ENCODE measurements at regions not wholly inside any gene's neighbourhood (a gene's known extent, or its start where the extent isn't known, plus 50 kb on each side); places are given as distances from the start of the nearest gene placed in this dataset.

- H3K9ac ChIP-seq: no peak overlapping the region
Observed at GRCh38 chr10:28201410-28202400, 101.2 kb downstream of the MPP7 start.

GRCh38 chr10:28200775-28201174, 102.1 kb downstream of the MPP7 start:
- no peaks in the 10 kb centered on the region for H3K4me1 ChIP-seq (ENCODE audit: low read depth, poor library complexity, severe bottlenecking)
- H4K20me1 ChIP-seq (ENCODE audit: insufficient read depth): no peaks in the 10 kb centered on the region
- no peak overlapping the region for H3K27ac ChIP-seq
- H3K4me2 ChIP-seq: no peak overlapping the region
- no peaks in the 10 kb centered on the region for H3K79me2 ChIP-seq (ENCODE audit: insufficient read depth, low read depth)
- H3K4me3 ChIP-seq (IDR thresholded peaks at IDR 0.05; ENCODE audit: insufficient read depth, low read depth, low read length): no peak overlapping the region
- H3K9ac ChIP-seq: no peak overlapping the region
- no peaks in the 10 kb centered on the region for H3K27me3 ChIP-seq (ENCODE audit: insufficient read depth, low read depth)
- TF ChIP-seq CTCF (conservative IDR thresholded peaks at IDR 0.05; ENCODE audit: low read depth, low read length): no peak
- H3K36me3 ChIP-seq (ENCODE audit: insufficient read depth): no peaks in the 10 kb centered on the region
- H2AFZ ChIP-seq (ENCODE audit: low read depth): no peak overlapping the region

More at GRCh38 chr10:28201410-28202400, 101.2 kb downstream of the MPP7 start:
- Histone ChIP-seq H3K36me3 (ENCODE audit: insufficient read depth) (no peaks in the 10 kb centered on the region), H2AFZ (ENCODE audit: low read depth) (no peak overlapping the region), H3K4me2 (no peak overlapping the region), H3K27ac (no peak overlapping the region), H3K4me3 (IDR thresholded peaks at IDR 0.05; ENCODE audit: insufficient read depth, low read depth, low read length) (no peak overlapping the region), H3K27me3 (ENCODE audit: insufficient read depth, low read depth) (no peaks in the 10 kb centered on the region), H3K79me2 (ENCODE audit: insufficient read depth, low read depth) (no peaks in the 10 kb centered on the region), H4K20me1 (ENCODE audit: insufficient read depth) (no peaks in the 10 kb centered on the region), H3K4me1 (ENCODE audit: low read depth, poor library complexity, severe bottlenecking) (no peaks in the 10 kb centered on the region)
- no peak for TF ChIP-seq CTCF (conservative IDR thresholded peaks at IDR 0.05; ENCODE audit: low read depth, low read length)

- no peaks in the 10 kb centered on the region for H3K4me1 ChIP-seq (ENCODE audit: low read depth, poor library complexity, severe bottlenecking)
Observed at GRCh38 chr10:28199941-28200340, 102.9 kb downstream of the MPP7 start.

GRCh38 chr10:28190196-28190595, 112.7 kb downstream of the MPP7 start:
- Histone ChIP-seq H4K20me1 (ENCODE audit: insufficient read depth) (no peaks in the 10 kb centered on the region), H2AFZ (ENCODE audit: low read depth) (no peak overlapping the region)

More at GRCh38 chr10:28199941-28200340, 102.9 kb downstream of the MPP7 start:
- TF ChIP-seq CTCF (conservative IDR thresholded peaks at IDR 0.05; ENCODE audit: low read depth, low read length): no peak
- Histone ChIP-seq H3K36me3 (ENCODE audit: insufficient read depth) (no peaks in the 10 kb centered on the region), H3K4me2 (no peak overlapping the region), H2AFZ (ENCODE audit: low read depth) (no peak overlapping the region), H3K4me3 (IDR thresholded peaks at IDR 0.05; ENCODE audit: insufficient read depth, low read depth, low read length) (no peak overlapping the region), H4K20me1 (ENCODE audit: insufficient read depth) (no peaks in the 10 kb centered on the region), H3K9ac (no peak overlapping the region), H3K27me3 (ENCODE audit: insufficient read depth, low read depth) (no peaks in the 10 kb centered on the region), H3K79me2 (ENCODE audit: insufficient read depth, low read depth) (no peaks in the 10 kb centered on the region), H3K27ac (no peak overlapping the region)

More at GRCh38 chr10:28190196-28190595, 112.7 kb downstream of the MPP7 start:
- Histone ChIP-seq H3K9ac (no peak overlapping the region), H3K4me3 (IDR thresholded peaks at IDR 0.05; ENCODE audit: insufficient read depth, low read depth, low read length) (no peak overlapping the region), H3K27me3 (ENCODE audit: insufficient read depth, low read depth) (no peaks in the 10 kb centered on the region), H3K79me2 (ENCODE audit: insufficient read depth, low read depth) (no peaks in the 10 kb centered on the region), H3K27ac (no peak overlapping the region), H3K4me2 (no peak overlapping the region), H3K4me1 (ENCODE audit: low read depth, poor library complexity, severe bottlenecking) (no peaks in the 10 kb centered on the region), H3K36me3 (ENCODE audit: insufficient read depth) (no peaks in the 10 kb centered on the region)
- no peak for TF ChIP-seq CTCF (conservative IDR thresholded peaks at IDR 0.05; ENCODE audit: low read depth, low read length)

All from KMS-11 (cell line).